Left lobe of liver (tissue), 2 donors: ENCODE measurements at regions not wholly inside any gene's neighbourhood (a gene's known extent, or its start where the extent isn't known, plus 50 kb on each side); places are given as distances from the start of the nearest gene placed in this dataset.

Source experiments
- ATAC-seq: fragments of 200-7000 bp; cut with Tn5 transposase; one replicate; pipeline ENCODE4 v1.9.1; 2020; ENCODE audit warnings: mild to moderate bottlenecking, moderate library complexity
- DNase-seq: peaks from one replicate; pipeline ENCODE4 v3.0.0-alpha.2; 2020; ENCODE audit warnings: low spot score
- donor health status: DM: no; HTN: no; CAD: no; lungs with moderate emphysema.
- donor health status: DM: no; HTN: yes; CAD: no.

DNA sequence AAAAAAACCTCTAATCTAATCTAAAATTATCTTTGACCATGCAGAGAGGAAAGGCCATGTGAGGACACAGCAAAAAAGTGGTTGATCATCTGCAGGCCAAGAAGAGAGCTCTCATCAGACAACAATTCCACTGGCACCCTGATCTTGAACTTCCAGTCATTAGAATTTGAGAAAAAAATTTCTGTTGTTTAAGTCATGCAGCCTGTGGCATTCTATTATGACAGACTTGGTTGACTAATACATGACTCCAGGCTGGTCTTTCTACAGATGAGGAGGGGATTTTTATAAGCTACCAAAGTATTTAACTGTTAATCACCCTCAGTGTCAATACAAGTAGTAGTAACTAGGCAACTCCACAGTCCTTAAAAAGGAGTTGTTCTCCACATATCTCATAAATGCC, 358.5 kb upstream of the RGMB start:
- ATAC-seq, result no peak

DNA sequence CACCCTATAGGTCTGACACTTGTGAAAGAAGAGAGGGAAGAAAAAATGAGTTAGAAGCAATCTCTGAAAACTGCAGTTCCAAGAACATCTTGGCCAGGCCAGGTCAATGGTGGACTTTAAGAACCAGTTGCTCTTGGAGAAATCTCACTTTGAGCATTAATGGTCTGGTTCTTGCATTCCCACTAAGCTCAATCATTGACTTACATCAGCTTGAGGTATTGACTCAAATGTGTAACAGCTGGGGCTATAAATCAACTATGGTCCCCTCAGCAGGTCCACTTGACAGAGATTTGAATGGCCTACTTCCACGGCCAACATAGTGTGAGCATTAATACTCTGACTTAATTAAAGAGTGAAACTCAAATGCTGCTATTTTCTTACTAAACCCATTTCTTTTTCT, 357.8 kb upstream of the RGMB start:
- DNase-seq (no peak), ATAC-seq (no peak)

More for the DNA sequence above, 358.5 kb upstream of the RGMB start:
- DNase-seq, result no peak

DNA sequence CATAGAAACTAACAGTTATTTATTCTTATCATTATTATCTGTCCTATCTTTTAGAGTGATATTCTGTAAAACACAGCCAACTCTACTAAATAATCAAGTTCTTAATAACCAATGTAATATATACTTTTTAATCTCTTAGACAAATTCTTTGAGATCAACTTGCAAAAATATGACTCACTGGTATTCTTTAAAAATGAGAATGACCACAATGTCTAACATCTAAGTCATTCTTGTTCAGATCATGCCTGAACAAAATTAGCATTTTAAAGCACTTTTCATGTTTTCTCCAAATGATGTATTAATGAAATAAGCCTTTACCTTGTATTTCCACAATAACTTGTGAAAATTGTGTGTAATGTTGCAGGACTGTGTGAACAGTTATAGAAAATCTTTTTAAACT, 356.9 kb upstream of the RGMB start:
- ATAC-seq (no peak), DNase-seq (no peak)

DNA sequence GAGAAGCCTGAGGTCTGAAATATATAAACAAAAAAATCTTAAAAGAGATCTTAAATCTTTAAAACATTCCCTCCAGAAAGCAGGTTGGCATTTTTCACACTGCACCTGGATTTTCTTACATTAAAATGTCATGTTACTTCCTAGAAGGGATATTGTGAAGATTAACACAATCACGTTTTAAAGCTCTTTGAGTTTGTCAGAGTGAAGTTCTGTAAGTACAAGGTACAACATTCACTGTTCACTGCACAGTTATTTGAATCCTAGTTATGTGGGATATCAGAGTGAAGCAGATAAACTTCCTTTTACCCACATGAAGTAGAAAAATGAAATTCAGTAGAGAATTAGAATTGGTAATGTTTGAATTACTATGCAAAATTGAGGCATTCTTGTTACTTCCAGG, 353.6 kb upstream of the RGMB start:
- DNase-seq (no peak), ATAC-seq (no peak)

DNA sequence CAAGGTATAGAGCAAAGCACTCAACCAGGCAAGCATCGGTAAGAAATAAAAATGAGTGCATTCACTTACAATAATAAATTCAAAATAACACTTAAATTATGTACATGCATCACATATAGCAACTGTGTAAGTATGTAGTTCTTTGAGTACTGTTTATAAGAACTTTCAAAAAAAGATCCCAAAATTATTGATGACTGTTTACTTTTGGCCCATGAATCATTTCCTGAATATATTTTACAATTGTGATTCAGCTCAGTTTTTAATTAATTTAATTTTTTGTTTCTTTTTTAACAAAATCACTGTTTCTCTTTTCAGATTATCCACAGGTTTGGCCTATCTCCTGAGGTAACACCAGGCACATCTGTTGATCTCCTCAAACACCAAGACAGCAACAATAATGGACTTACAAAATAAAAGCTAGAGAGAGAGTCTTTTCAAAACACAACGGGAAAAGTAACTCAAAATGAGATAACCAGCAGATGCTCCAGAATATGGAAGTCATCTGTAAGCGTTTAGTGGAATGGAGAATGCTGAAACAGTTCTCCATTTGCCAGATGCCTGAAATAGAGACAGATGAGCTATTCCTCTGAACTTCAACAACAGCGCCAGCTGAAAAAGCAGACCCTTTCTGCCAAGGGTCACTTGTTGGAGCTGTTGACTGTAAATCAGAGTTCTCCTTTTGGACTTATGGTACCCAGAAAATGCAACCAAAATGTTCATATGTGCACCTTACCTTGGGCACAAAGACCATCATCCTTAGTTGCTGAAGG, 348.6 kb upstream of the RGMB start:
- DNase-seq (no peak), ATAC-seq (no peak)

DNA sequence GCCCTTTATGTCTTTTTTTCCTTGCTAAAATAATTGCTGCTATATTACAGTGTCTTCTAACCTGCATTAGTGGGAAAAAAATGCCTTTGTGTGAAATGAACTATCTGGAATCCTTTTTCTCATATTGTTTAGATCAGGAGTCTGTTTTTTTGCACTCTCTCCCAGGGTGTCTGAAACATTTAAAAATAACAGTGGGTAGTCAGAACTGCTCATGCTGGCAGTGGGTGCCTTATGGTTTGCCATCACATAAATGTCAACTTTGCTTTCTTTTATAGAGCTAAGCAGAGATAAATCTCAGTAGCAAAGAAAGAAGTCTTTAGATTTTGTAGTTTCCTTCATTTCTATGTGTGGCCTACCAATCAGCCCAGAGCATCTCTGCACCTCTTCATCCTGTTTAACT, 347.8 kb upstream of the RGMB start:
- DNase-seq (no peak), ATAC-seq (no peak)

DNA sequence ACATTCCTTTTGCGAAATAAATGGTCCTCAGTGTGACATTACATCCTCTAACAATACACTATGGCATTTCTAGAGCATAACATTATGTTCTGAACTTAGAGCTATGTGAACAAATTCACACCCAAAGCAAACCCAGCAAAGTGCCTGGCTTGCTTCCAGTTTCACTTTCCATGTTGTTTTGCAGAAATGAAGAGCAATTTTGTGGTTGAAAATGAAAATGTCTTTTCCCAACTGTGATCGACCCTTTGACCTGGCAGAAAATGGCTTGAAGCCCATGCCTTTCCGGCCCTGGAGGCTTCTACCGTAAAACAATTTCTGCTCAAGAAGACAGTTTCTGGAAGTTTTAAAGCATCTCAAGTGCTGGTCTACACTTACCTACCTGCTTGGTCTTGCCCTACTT, 344.7 kb upstream of the RGMB start:
- no peak for DNase-seq
- ATAC-seq, result no peak

DNA sequence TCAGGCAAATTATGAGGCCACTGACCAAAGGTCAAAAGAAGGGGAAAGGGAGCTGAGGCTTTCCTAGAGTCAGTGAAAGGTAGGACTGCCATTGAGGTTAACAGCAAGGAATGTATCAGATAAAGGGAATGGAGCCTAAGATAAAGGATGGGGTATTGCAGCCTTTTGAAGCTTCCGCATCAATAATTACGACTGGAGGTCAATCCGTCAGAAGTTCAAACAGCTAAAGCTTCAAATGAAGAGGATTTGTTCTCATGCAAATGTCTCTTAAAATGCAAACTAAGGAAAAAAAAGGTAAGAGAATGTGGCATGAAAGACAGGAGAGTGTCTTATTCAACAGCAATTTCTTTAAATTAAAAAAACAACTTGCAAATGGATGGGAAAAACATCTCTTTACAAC, 341.1 kb upstream of the RGMB start:
- no peak for DNase-seq
- ATAC-seq, result no peak

DNA sequence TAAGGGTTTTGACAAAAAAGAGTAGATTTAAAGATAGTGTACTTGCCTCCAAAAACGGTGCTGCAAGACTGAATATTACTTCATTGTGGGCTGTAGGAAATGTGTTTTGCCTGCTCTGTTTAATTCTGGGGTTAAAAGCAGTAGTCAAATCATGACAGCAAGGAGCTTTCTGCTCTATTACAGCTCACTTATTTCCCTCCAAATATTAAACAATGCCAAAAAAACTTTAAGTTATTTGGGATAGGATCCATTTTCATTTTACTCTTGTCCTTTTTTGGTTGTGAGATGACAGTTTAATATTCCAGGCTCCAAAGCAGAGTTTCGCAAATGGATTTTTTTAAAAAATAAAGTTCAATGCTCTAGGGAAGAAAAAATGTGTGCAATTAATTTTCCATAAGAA, 340.4 kb upstream of the RGMB start:
- ATAC-seq, result no peak
- DNase-seq, result no peak

DNA sequence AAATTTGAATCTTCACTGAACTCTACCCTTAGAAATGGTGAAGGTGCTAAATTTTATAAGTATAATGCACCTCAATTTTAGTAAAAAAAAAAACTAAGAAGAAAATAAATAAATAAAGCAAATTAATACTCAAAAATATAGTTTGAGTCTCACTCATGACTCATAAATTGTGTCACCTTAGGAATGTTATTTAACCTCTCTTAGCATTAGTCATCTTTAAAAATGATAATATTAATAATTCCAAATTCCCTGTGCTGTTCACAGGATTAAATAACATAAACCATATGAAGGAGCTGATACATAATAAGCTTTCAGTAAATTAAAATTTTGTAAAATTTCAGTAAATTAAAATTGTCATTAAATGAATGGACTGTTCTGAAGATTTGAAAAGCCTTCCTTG, 339.8 kb upstream of the RGMB start:
- no peak for ATAC-seq
- no peak for DNase-seq

DNA sequence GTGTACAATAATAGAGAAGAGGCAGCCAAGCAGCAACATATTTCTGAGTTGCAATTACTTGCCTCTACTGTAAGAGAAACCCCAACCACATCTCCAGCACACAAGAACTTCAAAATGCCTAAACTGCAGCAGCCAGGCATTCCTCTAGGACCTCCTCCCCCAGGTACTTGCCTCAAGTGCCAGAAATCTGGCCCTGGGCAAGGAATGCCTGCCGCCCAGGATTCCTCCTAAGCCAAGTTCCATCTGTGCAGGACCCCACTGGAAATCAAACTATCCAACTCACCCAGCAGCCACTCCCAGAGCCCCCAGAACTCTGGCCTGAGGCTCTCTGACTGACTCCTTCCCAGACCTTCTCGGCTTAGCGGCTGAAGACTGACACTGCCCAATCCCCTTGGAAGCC, 336.8 kb upstream of the RGMB start:
- ATAC-seq (no peak), DNase-seq (no peak)

DNA sequence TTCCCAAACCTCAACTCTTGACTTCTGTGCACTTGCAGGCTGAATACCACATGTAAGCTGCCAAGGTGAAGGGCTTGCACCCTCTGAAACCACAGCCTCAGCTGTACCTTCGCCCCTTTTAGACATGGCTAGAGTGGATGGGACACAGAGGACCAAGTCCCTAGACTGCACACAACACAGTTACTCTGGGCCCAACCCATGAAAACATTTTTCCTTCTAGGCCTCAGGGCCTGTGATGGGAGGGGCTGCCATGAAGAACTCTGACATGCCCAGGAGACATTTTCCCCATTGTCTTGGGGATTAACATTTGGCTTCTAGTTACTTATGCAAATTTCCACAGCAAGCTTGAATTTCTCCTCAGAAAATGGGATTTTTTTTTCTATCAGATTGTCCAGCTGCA, 331.0 kb upstream of the RGMB start:
- ATAC-seq (no peak), DNase-seq (no peak)

DNA sequence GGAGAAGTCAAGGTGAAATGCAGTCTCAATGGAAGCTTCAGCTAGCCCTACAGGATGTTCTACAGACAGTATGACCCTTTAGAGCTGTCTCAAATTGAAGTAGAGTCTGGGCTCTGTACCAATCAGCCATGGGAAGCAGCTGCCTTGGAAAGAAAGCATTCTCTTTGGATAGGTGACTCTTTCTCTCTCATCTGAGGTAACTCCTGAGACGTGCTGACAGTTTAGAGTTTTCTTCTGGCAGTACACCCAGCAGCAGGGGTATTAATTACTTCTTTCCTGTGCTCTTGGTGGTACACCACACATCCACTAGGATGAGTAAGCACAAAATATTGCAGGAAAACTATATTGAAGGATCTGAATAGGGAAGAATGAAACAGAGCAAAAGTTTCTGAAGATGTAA, 329.6 kb upstream of the RGMB start:
- ATAC-seq, result no peak
- no peak for DNase-seq

DNA sequence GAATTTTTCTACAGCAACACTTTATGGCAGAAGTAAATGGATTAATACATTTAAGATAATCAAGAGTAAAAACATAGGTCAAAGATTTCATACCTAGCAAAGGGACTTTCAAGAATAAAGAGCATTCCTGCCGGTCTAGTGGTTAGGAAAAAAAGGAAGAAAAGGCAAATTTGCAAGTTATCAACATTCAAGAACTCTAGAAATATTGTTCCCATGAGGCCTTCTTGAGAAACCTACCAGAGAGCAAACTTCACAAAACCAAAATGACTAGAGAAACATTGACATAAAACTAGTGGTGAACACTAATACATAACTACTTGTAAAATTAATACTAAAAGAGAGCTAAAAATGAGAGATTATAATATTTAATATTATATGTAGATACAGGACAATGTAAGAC, 320.2 kb upstream of the RGMB start:
- ATAC-seq, result no peak
- DNase-seq, result no peak

DNA sequence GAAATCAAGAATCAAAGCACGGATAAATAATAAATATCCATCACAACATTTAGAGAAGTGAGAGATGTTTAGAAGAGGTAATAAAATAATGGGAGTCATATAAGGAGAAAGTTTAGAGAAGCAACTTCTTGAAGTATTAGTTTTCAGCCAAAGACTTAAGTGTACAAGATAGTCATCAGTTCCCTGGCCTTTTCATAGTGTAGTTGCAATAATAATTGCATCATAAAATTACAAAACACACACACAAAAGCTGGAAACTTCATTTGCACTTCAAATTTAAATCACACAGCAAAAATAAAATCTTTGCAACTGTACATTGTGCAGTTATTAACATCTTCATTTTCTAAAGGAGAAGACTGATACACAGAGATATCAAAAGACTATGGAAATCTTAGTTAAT, 319.1 kb upstream of the RGMB start:
- ATAC-seq (no peak), DNase-seq (no peak)

DNA sequence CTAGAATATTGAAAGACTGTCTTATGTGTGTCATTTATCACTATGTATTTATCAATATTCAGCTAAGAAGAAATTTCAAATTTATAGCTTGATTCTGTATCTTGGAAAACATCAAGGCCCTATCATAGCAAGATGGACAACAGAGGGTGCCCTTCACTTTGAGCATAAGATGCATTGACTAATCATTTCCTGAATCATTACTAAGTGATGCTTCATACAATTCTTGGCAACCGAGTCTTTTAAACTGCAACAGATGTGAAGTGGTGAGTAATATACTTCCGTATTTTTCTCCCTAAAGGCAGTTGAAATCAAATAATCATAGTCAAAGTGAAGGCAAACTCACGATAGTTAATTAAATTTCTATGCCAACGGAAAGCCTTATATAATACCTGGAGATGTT, 318.6 kb upstream of the RGMB start:
- DNase-seq (no peak), ATAC-seq (no peak)

DNA sequence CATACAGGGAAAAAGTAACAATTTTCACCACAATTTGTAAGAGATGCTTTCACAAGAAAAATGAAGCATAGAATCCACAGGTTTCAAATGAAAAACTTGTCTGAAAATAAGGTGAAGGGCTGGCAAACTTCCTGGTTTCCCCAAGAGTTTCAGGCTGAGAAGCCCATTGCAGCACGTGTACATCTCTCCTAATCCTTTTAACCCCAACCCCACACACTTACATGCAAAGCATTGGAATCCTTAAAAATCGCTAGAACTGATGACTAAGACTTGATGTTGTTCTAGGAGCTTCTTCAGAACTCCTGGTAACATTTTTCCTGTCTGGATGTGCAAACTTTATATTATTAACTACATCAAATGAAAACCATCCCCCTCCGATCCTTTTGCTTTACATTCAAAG, 317.8 kb upstream of the RGMB start:
- DNase-seq (no peak), ATAC-seq (no peak)

DNA sequence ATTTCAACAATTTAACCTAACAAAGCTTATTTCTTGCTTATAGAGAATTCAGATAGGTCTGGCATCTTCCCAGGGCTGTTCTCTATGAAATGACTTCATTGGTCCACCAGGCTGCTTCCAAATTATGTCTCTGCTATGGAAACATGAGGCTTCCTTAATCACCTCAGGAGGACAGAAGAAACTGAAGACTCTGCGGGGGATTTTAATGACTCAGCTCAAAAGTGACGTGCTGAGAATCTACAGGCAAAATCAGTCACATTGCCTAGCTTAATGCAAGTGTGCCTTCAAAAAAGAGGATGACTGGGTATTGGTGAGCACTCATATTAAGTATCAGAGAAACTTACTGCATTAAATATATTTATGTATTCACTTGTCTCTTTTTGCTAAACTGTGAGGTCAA, 315.5 kb upstream of the RGMB start:
- ATAC-seq, result no peak
- DNase-seq, result no peak

DNA sequence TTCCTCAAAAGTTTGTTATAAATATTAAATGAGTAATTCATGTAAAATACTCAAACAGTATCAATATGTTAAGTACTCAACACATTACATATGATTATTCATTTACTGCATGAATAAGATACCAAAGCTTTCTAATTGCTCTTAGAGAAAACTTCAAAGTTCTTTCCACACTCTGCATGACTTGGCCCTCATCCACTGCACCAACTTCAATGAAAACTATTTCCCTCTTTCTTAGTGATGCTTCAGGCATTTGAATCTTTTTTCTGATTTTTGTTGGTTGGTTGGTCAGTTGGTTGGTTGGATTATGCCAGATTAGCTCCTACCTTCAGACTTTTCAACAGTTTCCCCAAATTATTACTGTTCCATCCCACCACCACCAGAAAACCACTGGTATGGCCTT, 314.7 kb upstream of the RGMB start:
- no peak for ATAC-seq

DNA sequence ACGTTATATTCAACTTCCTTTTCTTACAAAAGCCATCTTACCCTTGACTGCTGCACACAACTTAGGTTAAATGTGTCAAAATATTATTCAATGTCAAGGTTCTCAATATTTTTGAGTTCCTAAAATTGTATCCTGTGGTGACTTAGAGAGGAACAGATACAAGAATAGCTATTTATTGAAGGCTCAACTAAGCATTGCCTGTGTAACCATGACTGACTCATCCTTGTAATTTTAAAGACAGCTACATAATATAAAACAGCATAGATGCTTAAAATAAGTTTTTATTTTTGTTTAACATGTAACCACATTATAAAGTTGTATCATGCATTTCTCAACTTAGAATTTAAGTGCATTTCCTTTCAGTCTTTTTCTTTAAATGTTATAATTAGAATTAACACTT, 312.9 kb upstream of the RGMB start:
- no peak for ATAC-seq
- no peak for DNase-seq

More for the DNA sequence above, 314.7 kb upstream of the RGMB start:
- no peak for DNase-seq

DNA sequence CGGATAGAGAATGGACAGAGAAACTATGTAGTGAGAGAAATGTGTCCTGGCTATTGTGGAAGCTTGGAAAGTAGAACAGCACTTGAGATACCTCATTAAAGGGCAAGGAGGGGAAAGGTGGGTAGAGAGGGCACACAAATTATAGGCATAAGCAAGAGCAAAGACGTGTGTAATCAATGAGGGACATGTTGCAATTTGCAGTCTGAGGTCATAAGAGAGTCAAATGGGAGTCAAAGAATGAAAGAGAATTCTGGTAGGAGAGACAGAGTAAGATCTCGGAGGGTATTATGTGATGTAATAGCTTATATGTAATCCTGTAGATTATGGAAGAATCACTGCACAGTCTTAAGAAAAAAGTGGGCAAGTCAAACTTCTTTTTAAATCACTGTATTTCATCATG, 312.0 kb upstream of the RGMB start:
- no peak for ATAC-seq
- no peak for DNase-seq

DNA sequence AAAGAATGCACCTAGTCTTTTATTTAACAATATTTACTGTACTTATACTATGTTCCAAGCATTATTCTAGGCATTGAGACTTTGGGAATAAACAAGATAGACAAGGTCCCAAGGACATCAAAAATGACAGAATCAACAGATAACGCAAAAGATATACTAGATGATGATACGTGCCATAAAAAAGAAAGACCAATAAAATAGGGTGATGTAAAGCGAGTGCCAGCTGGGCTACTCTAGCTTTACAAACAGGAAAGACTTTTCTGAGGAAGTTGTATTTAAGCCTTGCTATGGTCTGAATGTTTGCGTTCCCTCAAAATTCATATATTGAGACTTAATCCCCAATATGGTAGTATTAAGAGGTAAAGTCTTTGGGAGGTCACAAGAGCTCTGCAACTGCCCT, 310.2 kb upstream of the RGMB start:
- no peak for ATAC-seq
- DNase-seq, result no peak

DNA sequence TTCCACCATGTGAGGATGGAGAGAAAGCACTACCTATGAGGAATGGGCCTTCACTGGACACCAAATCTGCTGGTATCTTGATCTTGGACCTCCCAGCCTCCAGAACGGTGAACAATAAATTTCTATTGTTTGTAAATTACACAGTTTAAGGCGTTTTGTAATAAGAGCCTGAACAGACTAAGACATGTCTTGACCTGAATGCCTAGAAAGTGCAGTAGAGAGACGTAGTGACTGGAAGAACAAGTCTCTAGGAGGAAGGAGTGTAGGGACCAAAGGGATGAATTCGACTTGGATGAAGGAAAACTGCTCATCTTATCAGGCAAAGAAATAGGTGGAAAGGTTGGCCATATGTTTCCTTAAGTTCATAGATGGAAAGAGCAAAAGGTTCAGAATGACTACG, 309.8 kb upstream of the RGMB start:
- ATAC-seq, result no peak
- DNase-seq, result no peak
